Thyroid gland (tissue), 4 donors: ENCODE measurements at regions not wholly inside any gene's neighbourhood (a gene's known extent, or its start where the extent isn't known, plus 50 kb on each side); places are given as distances from the start of the nearest gene placed in this dataset.

Source experiments
- CTCF ChIP-seq, 6 experiments: fragments of 200-600 bp in 3 of 6; fragments of 450-650 bp in 3 of 6; sonication (generic) in 3 of 6; IDR thresholded peaks; one replicate each; pipeline ENCODE4 v1.5.1; 2016 to 2019; ENCODE audit warnings: antibody characterized with exemption in 6 of 6, mild to moderate bottlenecking in 2 of 6, inconsistent platforms in 1 of 6, moderate library complexity in 1 of 6
- POLR2A ChIP-seq, 2 donors: fragments of 450-650 bp; IDR thresholded peaks; one replicate each; pipeline ENCODE4 v1.6.1; 2017; ENCODE audit warnings: antibody characterized with exemption in 2 of 2, mild to moderate bottlenecking in 2 of 2, moderate library complexity in 1 of 2

- TF ChIP-seq CTCF (IDR thresholded peaks at IDR 0.05) (no peak), POLR2A (IDR thresholded peaks at IDR 0.05) (no peak)
Observed at GRCh38 chr4:144411700-144412099, 234.3 kb upstream of the HHIP start.
